ENCODE measurements at regions not wholly inside any gene's neighbourhood (a gene's known extent, or its start where the extent isn't known, plus 50 kb on each side); places are given as distances from the start of the nearest gene placed in this dataset.

- no peak for ATAC-seq
- TF ChIP-seq ZNF565 (CRISPR knock-in tag; conservative IDR thresholded peaks at IDR 0.05; ENCODE audit: low read depth) (no peak), RARB (CRISPR knock-in tag; IDR thresholded peaks at IDR 0.05) (no peak), BACH2 (CRISPR knock-in tag; IDR thresholded peaks at IDR 0.05; ENCODE audit: borderline replicate concordance) (no peak), ARNTL (CRISPR knock-in tag; IDR thresholded peaks at IDR 0.05; ENCODE audit: borderline replicate concordance, low read depth) (no peak), PATZ1 (CRISPR knock-in tag; IDR thresholded peaks at IDR 0.05; ENCODE audit: borderline replicate concordance) (no peak), TOX (CRISPR knock-in tag; IDR thresholded peaks at IDR 0.05; ENCODE audit: borderline replicate concordance) (no peak), ZFP3 (CRISPR knock-in tag; IDR thresholded peaks at IDR 0.05) (no peak), TCF4 (CRISPR knock-in tag; IDR thresholded peaks at IDR 0.05; ENCODE audit: borderline replicate concordance) (no peak), CSRNP3 (CRISPR knock-in tag; IDR thresholded peaks at IDR 0.05) (no peak), CREB5 (CRISPR knock-in tag; IDR thresholded peaks at IDR 0.05; ENCODE audit: low read depth) (no peak), SNAI2 (CRISPR knock-in tag; IDR thresholded peaks at IDR 0.05) (no peak), CSDC2 (CRISPR knock-in tag; IDR thresholded peaks at IDR 0.05) (no peak), ZFP30 (CRISPR knock-in tag; IDR thresholded peaks at IDR 0.05) (no peak), ISL1 (CRISPR knock-in tag; IDR thresholded peaks at IDR 0.05) (no peak), PPARA (CRISPR knock-in tag; IDR thresholded peaks at IDR 0.05; ENCODE audit: borderline replicate concordance) (no peak), OSR1 (CRISPR knock-in tag; IDR thresholded peaks at IDR 0.05) (no peak), ZNF8 (CRISPR knock-in tag; IDR thresholded peaks at IDR 0.05) (no peak), ESRRG (CRISPR knock-in tag; IDR thresholded peaks at IDR 0.05) (no peak)
These were observed 471.8 kb downstream of the KCNT2 start for GRCh38 chr1:196136396-196136795.

GRCh38 chr1:196131691-196132090 is 476.5 kb downstream of the KCNT2 start:
- no peak for ATAC-seq
- TF ChIP-seq ZFP30 (CRISPR knock-in tag; IDR thresholded peaks at IDR 0.05): no peak
- no peak for TF ChIP-seq ZFP3 (CRISPR knock-in tag; IDR thresholded peaks at IDR 0.05)
- no peak for TF ChIP-seq RARB (CRISPR knock-in tag; IDR thresholded peaks at IDR 0.05)
- TF ChIP-seq GLIS3 (CRISPR knock-in tag; IDR thresholded peaks at IDR 0.05): no peak
- no peak for TF ChIP-seq CSRNP3 (CRISPR knock-in tag; IDR thresholded peaks at IDR 0.05)
- TF ChIP-seq CREB5 (CRISPR knock-in tag; IDR thresholded peaks at IDR 0.05; ENCODE audit: low read depth): no peak
- no peak for TF ChIP-seq ISL1 (CRISPR knock-in tag; IDR thresholded peaks at IDR 0.05)
- no peak for TF ChIP-seq TOX (CRISPR knock-in tag; IDR thresholded peaks at IDR 0.05; ENCODE audit: borderline replicate concordance)
- no peak for TF ChIP-seq ZC3H10 (CRISPR knock-in tag; IDR thresholded peaks at IDR 0.05)
- no peak for TF ChIP-seq TSHZ2 (CRISPR knock-in tag; IDR thresholded peaks at IDR 0.05)
- no peak for TF ChIP-seq ESRRG (CRISPR knock-in tag; IDR thresholded peaks at IDR 0.05)
- no peak for TF ChIP-seq ZNF8 (CRISPR knock-in tag; IDR thresholded peaks at IDR 0.05)
- TF ChIP-seq BACH2 (CRISPR knock-in tag; IDR thresholded peaks at IDR 0.05; ENCODE audit: borderline replicate concordance): no peak
- no peak for TF ChIP-seq TCF4 (CRISPR knock-in tag; IDR thresholded peaks at IDR 0.05; ENCODE audit: borderline replicate concordance)
